ENCODE measurements at regions not wholly inside any gene's neighbourhood (a gene's known extent, or its start where the extent isn't known, plus 50 kb on each side); places are given as distances from the start of the nearest gene placed in this dataset.
"Not testable (repeated sequence)": the region's sequence is repeated elsewhere in the genome, so short reads cannot be mapped to it uniquely, and the experiment has no call there.

GRCh38 chrX:11016728-11017127 is 94.4 kb upstream of the HCCS start:
- Histone ChIP-seq H3K27ac (no peak overlapping the region), H3K4me3 (no peak overlapping the region), H3K4me1 (no peaks in the 10 kb centered on the region), H3K9me3 (no peaks in the 10 kb centered on the region), H3K36me3 (no peaks in the 10 kb centered on the region), H3K27me3 (no peaks in the 10 kb centered on the region)
- DNase-seq (no peak), ATAC-seq (no peak)
- intact Hi-C loops (cut with DNase I), result no loop called here
- TF ChIP-seq CTCF (IDR thresholded peaks at IDR 0.05), result no peak

GRCh38 chrX:11022588-11022987 is 88.5 kb upstream of the HCCS start:
- ATAC-seq; DNase-seq; H3K9me3 ChIP-seq; H3K36me3 ChIP-seq; H3K27ac ChIP-seq; H3K4me1 ChIP-seq; intact Hi-C loops (cut with DNase I); H3K27me3 ChIP-seq; H3K4me3 ChIP-seq: not testable (repeated sequence)

- no peak for ATAC-seq
Measured at GRCh38 chrX:11039926-11040325, 71.2 kb upstream of the HCCS start.

GRCh38 chrX:11040405-11040804 is 70.7 kb upstream of the HCCS start:
- Histone ChIP-seq H3K27ac (no peak overlapping the region), H3K27me3 (no peaks in the 10 kb centered on the region), H3K36me3 (no peaks in the 10 kb centered on the region), H3K9me3 (no peaks in the 10 kb centered on the region), H3K4me3 (no peak overlapping the region), H3K4me1 (no peaks in the 10 kb centered on the region)
- intact Hi-C loops (cut with DNase I), result no loop called here
- ATAC-seq (no peak), DNase-seq (no peak)
- no peak for TF ChIP-seq CTCF (IDR thresholded peaks at IDR 0.05)

More at GRCh38 chrX:11039926-11040325, 71.2 kb upstream of the HCCS start:
- Histone ChIP-seq H3K4me1 (no peaks in the 10 kb centered on the region), H3K4me3 (no peak overlapping the region), H3K36me3 (no peaks in the 10 kb centered on the region), H3K27ac (no peak overlapping the region), H3K9me3 (no peaks in the 10 kb centered on the region), H3K27me3 (no peaks in the 10 kb centered on the region)
- TF ChIP-seq CTCF (IDR thresholded peaks at IDR 0.05), result no peak
- intact Hi-C loops (cut with DNase I), result no loop called here
- DNase-seq, result no peak

- no peak for ATAC-seq
- no peak overlapping the region for H3K27ac ChIP-seq
- no peak for TF ChIP-seq CTCF (IDR thresholded peaks at IDR 0.05)
- intact Hi-C loops (cut with DNase I), result no loop called here
- H3K27me3 ChIP-seq, result no peaks in the 10 kb centered on the region
- no peak for DNase-seq
- no peaks in the 10 kb centered on the region for H3K9me3 ChIP-seq
- H3K4me3 ChIP-seq, result no peak overlapping the region
- no peaks in the 10 kb centered on the region for H3K4me1 ChIP-seq
- no peaks in the 10 kb centered on the region for H3K36me3 ChIP-seq
Measured at GRCh38 chrX:11040996-11041395, 70.1 kb upstream of the HCCS start.

GRCh38 chrX:11050013-11050412 is 61.1 kb upstream of the HCCS start:
- no peaks in the 10 kb centered on the region for H3K36me3 ChIP-seq
- H3K4me3 ChIP-seq, result no peak overlapping the region
- H3K27ac ChIP-seq, result no peak overlapping the region
- H3K4me1 ChIP-seq, result no peaks in the 10 kb centered on the region
- H3K9me3 ChIP-seq, result no peaks in the 10 kb centered on the region
- TF ChIP-seq CTCF (IDR thresholded peaks at IDR 0.05), result no peak
- DNase-seq, result no peak
- no peak for ATAC-seq
- H3K27me3 ChIP-seq, result no peaks in the 10 kb centered on the region
- intact Hi-C loops (cut with DNase I), result no loop called here
